HG02938 (cell line): ENCODE measurements at regions not wholly inside any gene's neighbourhood (a gene's known extent, or its start where the extent isn't known, plus 50 kb on each side); places are given as distances from the start of the nearest gene placed in this dataset.
A peak's percentile ranks its signal among the peaks of the same experiment; 100 is the strongest.

Source experiments
- ATAC-seq: cut with Tn5 transposase; IDR thresholded peaks from one replicate; pipeline ENCODE4 v1.9.1; 2021; ENCODE audit warnings: mild to moderate bottlenecking, moderate library complexity; ENCODE audit not compliant: unreplicated experiment

- no peak for ATAC-seq
Observed at GRCh38 chr5:112112346-112112745, 306.7 kb downstream of the EPB41L4A start.

DNA sequence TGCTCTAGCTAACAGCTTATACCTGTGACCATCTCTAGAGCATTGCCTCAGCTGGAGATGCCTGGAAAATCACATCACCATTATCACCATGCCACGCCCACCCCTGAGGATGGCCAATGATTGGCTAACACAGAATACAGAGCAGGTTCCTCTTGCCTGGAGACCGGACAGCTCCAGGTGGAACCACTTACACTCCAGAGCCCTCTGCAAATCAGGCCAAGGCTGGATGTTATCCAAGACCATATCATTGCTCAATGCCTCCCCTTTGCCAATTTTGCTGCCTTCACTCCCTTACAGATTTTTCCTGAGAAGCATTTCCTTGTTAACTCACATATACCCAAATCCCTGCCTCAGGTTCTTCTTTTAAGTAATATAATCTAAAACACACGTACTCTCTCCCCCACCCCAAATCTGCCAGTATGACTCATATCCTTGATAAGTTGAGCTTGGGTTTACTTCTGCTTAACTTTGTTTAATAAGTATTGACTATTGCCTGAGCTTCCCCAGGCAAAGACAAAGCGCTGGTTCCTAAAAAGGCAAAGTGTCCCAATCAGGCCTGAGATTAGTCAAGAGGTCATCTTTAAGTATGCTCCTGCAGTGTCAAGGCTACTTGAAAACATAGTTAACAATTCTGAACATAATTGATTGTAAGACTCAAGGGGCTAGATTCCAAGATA lies 309.6 kb downstream of the EPB41L4A start:
- no peak for ATAC-seq

DNA sequence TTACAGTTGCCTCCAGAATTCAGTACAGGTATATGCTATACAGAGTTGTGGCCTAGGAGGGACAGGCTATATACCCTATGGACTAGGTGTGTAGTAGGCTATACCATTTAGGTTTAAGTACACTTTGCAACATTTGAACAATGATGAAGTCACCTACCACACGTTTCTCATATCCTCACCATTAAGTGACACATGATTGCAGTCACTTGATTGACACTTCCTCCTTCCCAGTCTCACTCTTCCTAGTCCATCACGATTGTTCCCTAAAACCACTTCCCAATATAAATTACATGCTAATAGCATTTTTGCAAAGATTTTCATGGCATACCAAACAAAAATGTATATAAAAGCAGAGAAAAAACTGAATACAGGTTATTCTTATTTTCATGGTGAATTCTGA lies 312.2 kb downstream of the EPB41L4A start:
- ATAC-seq: no peak

DNA sequence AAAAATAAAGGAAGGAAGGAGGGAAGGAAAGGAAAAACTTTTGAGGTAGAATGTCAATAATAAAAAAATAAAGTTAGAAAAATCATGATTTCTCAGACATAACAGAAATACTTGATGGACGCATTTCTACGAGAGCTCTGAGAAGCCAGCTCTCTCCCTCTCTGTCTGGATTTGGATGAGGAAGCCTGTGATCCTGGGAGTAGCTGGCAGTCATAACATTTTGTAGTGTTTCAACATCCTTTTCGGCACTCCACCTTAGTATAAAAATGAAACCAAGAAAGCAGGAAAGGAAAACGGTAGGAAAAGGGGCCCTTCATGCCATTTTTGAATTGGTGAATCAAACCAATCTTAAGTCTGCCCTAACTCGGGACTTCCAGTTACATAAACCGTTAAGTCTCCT lies 321.3 kb downstream of the EPB41L4A start:
- ATAC-seq: no peak

GRCh38 chr5:112087222-112087621 lies 330.2 kb upstream of the NREP start:
- ATAC-seq: no peak

GRCh38 chr5:112086740-112087139 lies 329.7 kb upstream of the NREP start:
- no peak for ATAC-seq

GRCh38 chr5:112084149-112084548 lies 327.2 kb upstream of the NREP start:
- no peak for ATAC-seq

GRCh38 chr5:112083623-112084022 lies 326.6 kb upstream of the NREP start:
- no peak for ATAC-seq

- ATAC-seq: peak; percentile 83
Observed at GRCh38 chr5:112077180-112077579, 320.2 kb upstream of the NREP start.

DNA sequence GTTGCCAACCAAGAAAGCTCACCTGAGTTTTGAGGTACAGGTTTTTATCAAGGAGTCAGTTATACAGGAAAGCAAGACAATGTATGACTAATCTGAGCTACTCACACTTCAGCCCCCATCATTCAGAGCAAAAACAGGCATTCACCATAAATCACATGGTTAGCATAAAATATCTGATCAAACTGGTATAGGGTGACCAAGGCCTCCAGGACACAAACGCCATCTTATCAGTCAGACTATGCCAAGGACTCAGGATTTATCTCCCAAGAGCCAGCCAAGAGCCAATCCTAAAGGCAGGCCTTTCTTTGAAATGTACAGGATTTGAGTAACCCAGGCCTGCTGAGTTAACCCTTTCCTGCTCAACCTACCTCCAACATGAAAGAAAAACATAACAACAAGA lies 313.0 kb upstream of the NREP start:
- ATAC-seq: no peak

- no peak for ATAC-seq
Observed at GRCh38 chr5:112069329-112069728, 312.3 kb upstream of the NREP start.

GRCh38 chr5:112068593-112068992 lies 311.6 kb upstream of the NREP start:
- no peak for ATAC-seq

GRCh38 chr5:112065781-112066180 lies 308.8 kb upstream of the NREP start:
- no peak for ATAC-seq

DNA sequence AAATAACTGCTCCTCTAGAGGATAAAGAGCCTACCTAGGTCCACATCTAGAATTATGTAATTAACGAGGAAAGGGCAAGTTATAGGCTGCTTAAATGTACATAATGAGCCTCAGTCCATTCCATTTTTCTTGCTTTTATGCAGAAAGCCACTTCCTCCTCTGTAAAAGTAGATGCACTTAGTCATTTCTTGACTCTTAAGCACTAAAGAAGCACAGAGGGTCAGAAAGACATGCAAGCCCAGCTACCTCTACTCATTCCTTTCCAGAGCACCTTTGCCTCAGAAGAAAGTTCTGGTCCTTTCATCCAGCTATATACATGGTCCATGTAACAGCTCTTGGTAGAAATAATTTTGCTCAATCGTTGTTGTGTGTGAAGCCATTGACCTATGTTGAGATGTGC lies 308.0 kb upstream of the NREP start:
- peak; percentile 73 for ATAC-seq

DNA sequence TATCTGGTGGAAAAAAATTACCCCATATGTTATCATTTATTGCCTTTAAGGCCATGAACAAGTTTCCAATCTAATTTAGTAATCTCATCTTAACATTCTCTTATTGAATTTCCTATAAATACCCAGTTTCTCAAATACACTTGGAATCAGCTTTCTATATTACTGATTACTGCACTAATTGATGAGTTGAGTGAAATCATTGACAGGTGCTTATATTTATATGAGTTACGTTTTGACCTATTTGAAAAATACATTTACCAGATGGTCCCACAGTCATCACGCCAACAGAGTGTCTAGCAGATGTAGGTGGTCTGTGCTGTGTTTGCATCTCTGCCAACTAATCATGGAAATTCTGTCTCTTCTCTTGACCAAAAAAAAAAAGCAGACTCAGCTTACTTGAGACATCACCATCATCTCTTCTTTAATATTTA lies 307.3 kb upstream of the NREP start:
- ATAC-seq: no peak

GRCh38 chr5:112063856-112064255 lies 306.9 kb upstream of the NREP start:
- ATAC-seq: no peak

DNA sequence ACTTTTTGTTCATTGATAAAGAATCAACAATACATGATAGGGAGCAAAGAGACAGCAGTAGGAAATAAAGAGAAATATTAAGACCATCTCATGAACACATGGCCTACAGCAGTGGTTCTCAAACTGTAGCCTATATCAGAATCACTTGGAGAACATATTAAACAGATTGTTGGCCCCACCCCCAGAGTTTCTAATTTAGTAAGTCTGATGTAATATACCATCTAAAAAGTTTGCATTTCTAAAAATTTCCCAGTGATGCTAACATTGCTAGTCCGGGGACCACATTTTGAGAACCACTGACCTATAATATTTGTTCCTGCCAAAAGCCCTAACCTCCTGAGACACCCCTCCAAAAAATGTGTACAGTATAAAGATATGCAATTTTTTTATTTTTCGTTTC lies 306.2 kb upstream of the NREP start:
- ATAC-seq: no peak

GRCh38 chr5:112062181-112062580 lies 305.2 kb upstream of the NREP start:
- ATAC-seq: no peak

- ATAC-seq: no peak
Observed at GRCh38 chr5:112061666-112062065, 304.7 kb upstream of the NREP start.

DNA sequence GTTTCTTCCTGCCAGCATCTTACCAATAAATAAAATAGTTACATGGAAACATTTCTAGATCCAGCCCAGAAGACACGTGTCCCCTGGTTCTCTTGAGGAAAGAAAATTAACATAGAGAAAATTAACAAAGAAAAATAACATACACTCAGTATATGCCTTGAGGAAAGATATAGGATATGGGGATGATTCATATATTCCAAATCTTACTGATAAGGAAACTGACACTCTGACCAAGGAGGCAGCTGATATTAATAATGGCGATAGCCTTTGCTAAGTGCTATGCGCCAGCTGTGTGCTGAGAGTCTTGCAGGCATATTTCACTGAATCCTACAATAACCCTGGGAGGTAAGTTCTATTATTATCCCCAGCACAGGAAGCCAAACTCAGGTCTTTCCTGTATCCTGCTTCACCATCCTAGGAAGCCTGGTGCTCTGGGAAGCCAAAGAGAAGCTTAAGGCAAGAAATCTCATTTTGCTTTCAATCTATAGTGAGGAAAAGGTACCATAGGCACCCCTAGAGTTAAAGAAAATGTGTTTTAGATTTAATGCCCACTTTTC lies 302.7 kb upstream of the NREP start:
- no peak for ATAC-seq

DNA sequence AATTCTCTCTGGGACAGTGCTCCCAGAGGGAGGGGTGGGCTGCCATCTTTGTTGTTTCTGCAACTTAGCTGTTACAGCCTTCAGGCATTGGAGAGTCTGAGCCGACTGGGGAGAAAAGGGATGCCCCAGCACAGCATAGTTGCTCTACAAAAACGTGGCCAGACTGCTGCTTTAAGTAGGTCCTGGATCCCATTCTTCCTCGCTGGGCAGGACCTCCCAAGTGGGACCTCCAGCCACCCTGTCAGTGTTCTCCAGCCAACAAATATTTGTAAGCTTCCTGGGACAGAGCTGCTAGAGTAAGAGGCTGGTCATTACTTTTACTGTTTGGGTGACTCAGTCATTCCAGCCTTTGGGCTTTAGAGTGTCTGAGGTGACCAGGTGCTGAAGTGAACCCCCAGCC lies 292.7 kb upstream of the NREP start:
- no peak for ATAC-seq

- no peak for ATAC-seq
Observed at GRCh38 chr5:112036206-112036605, 279.2 kb upstream of the NREP start.

DNA sequence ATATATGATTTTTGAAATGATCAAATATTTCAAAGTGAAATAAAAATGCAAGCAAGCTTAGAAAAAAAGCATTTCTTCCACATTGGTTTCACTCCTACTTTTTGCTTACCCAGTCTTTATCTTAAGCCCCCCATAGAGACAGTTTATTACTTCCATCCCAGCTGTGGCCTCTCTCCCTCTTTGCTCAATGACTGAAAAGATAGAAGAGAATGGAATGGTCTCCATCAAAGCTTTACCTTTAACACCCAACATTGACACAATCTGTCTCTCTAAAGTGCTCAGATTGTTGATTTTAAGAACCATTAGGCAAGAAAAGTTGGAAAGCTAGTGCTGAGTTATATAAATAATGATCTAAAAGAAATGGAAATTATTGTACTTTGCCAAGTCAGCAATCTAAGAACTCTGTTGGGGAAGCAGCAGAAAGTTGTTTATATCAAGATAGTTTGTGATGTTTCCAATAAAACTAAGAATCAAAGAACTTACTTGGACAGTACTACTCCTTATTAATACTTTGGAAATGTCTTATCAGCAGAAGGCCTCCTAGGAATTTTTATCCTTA lies 277.5 kb upstream of the NREP start:
- no peak for ATAC-seq
